HUES64 (cell line): ENCODE measurements at regions not wholly inside any gene's neighbourhood (a gene's known extent, or its start where the extent isn't known, plus 50 kb on each side); places are given as distances from the start of the nearest gene placed in this dataset.

Experiments
- H3K27ac ChIP-seq: 2 replicates; pipeline ENCODE4 v1.7.0; 2013; ENCODE audit warnings: low read depth, low read length, inconsistent platforms
- H3K27me3 ChIP-seq: 2 replicates; pipeline ENCODE4 v1.6.1; 2013; ENCODE audit warnings: mild to moderate bottlenecking, low read length; ENCODE audit not compliant: insufficient read depth
- H3K36me3 ChIP-seq: 2 replicates; pipeline ENCODE4 v1.6.1; 2013; ENCODE audit warnings: mild to moderate bottlenecking, low read length; ENCODE audit not compliant: insufficient read depth
- H3K4me1 ChIP-seq: 2 replicates; pipeline ENCODE4 v1.6.1; 2013; ENCODE audit warnings: mild to moderate bottlenecking, low read length, moderate library complexity; ENCODE audit not compliant: insufficient read depth
- H3K4me3 ChIP-seq: 2 replicates; pipeline ENCODE4 v1.5.1; 2013; ENCODE audit warnings: mild to moderate bottlenecking, low read length, moderate library complexity
- H3K9ac ChIP-seq: 2 replicates; pipeline ENCODE4 v1.6.1; 2013; ENCODE audit warnings: mild to moderate bottlenecking, low read depth, low read length
- H3K9me3 ChIP-seq: 2 replicates; pipeline ENCODE4 v1.6.1; 2013; ENCODE audit warnings: low read depth, low read length; ENCODE audit not compliant: insufficient read depth
- WGBS: fragments of 150-250, 120-280 bp; methylation state at CpG from one replicate; pipeline ENCODE4 v1.1.7; 2013; ENCODE audit warnings: missing lambda C conversion rate; 5-methylcytosine and 5-hydroxymethylcytosine counted together

DNA sequence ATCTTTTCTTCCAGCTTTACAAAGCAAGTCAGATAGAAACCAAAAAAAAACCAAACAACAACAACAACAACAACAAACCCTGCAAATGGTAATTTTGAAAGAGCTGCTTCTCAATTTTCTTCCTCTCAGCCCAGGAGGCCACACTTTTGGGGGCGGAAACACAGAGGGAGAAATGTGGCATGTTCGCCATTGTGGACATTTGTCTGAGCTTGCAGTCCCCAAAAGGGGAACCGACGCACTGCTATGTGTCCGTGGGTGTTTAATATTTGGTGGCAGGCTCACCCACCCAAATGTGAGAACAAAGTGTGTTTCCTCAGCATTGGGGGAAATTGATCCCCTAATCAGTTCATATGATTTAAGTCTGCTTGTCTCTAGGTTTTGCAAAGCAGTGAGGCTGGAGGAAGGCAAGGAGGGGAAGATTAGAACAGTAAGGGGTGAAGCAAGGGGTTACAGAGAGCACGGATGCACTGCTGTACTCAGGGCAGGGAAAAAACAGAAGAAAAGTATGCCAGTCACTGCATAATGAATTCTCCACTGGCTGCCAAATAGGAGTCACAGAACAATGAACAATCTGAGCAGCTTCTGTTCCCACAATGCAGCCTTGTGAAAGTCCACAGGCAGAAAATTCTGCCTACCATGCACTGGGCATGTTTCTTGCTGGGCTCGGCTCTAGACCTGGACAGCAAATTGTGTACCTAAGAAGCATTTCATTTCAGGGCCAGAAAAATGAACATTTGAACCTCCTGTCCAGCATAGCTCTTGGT is 74.7 kb upstream of the GPM6B start:
- Histone ChIP-seq H3K4me1 (peaks cover 25% of the 10 kb centered on the region), H3K27me3 (no peaks in the 10 kb centered on the region), H3K9me3 (no peaks in the 10 kb centered on the region), H3K36me3 (no peaks in the 10 kb centered on the region), H3K4me3 (no peak overlapping the region), H3K27ac (no peak overlapping the region), H3K9ac (no peak overlapping the region)
- WGBS: 91% methylated on average over 7 of the region's 7 CpGs

DNA sequence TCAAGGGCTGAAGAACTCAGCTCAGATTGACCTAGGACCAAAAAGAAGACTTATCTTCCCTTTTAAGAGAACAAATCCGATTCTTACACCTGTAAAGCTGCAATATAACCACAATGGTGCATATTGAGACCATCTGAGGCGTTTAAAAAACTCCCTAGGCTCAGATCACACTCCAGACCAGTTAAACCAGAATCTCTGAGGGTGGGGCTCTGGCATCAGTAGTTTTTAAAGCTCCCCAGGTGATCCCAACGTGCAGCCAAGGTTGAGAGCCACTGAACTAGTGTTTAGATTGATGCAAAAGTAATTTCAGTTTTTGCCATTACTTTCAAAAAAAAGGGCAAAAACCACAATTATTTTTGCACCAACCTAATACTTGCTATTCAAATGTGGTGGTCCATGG is 73.9 kb upstream of the GPM6B start:
- Histone ChIP-seq H3K9ac (no peak overlapping the region), H3K9me3 (no peaks in the 10 kb centered on the region), H3K4me3 (no peak overlapping the region), H3K36me3 (no peaks in the 10 kb centered on the region), H3K27ac (no peak overlapping the region), H3K4me1 (peaks cover 25% of the 10 kb centered on the region), H3K27me3 (no peaks in the 10 kb centered on the region)
- 91% methylated on average over 3 of the region's 3 CpGs for WGBS

DNA sequence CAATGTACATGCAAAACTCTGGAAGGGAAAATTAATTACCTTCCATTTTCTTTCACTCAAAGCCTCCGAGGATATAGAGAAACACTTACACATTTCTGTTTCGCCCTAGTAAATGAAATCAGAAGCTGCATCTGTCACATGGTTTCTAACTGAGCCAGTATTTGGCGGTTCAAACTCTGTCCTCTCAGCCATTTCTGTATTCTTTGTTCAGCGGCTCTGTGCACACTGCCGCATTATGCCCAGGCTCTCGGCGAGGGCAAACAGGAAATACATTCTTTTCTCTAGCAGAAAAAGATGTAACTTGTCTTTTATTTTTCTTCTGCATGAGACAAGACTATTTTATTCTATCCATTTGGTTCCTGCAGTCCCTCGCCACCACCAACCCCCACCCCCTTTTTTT is 71.4 kb upstream of the GPM6B start:
- Histone ChIP-seq H3K4me1 (peaks cover 25% of the 10 kb centered on the region), H3K9ac (no peak overlapping the region), H3K27me3 (no peaks in the 10 kb centered on the region), H3K4me3 (no peak overlapping the region), H3K36me3 (no peaks in the 10 kb centered on the region), H3K9me3 (no peaks in the 10 kb centered on the region), H3K27ac (no peak overlapping the region)
- WGBS: 92% methylated on average over 7 of the region's 8 CpGs

DNA sequence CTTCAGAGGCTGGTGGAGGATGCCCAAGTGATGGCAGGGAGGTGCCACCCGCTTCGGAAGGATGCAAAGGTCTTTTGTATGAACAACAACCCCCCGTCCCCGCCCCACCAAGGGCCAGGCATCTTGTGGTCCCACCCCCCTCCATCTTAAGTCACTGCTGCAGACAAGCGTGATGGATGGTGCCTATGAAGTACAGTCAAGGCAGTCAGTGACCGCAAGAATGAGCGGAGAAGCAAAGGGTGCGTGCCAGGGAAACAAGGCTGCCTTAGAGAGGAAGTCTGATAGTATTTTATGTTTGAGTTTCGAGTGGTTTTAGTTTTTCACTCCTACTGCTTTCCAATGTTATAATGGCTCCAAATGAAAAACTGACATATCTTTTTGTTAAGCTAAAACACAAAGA is 68.7 kb upstream of the GPM6B start:
- Histone ChIP-seq H3K4me1 (peaks cover 15% of the 10 kb centered on the region; the same call in 1 of the 2 replicates), H3K27me3 (no peaks in the 10 kb centered on the region), H3K4me3 (no peak overlapping the region), H3K9me3 (no peaks in the 10 kb centered on the region), H3K36me3 (no peaks in the 10 kb centered on the region), H3K9ac (no peak overlapping the region), H3K27ac (no peak overlapping the region)
- 94% methylated on average over 8 of the region's 9 CpGs for WGBS

DNA sequence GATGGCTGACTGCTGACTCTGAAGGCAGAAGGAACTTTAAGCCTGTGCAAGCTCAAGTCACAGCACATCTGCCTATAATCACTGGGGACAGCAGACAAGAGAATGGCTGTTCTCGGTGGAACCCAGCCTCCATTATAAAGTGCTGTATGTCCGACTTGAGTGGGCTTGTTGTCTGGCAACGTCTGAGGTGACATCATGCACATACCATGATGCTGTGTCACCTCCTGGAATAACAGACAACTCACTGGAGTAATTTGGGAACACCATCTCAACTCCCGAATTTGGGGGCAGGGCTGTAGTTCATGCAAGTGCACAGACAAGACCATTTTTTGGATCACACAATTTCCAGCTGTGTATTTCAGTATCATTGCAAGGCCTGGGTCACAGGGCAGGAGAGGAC is 59.8 kb upstream of the GPM6B start:
- H3K27me3 ChIP-seq: no peaks in the 10 kb centered on the region
- H3K36me3 ChIP-seq: no peaks in the 10 kb centered on the region
- 92% methylated on average over 4 of the region's 4 CpGs for WGBS
- peaks cover 23% of the 10 kb centered on the region for H3K4me1 ChIP-seq
- no peak overlapping the region for H3K9ac ChIP-seq
- no peak overlapping the region for H3K27ac ChIP-seq
- H3K9me3 ChIP-seq: no peaks in the 10 kb centered on the region
- H3K4me3 ChIP-seq: no peak overlapping the region

DNA sequence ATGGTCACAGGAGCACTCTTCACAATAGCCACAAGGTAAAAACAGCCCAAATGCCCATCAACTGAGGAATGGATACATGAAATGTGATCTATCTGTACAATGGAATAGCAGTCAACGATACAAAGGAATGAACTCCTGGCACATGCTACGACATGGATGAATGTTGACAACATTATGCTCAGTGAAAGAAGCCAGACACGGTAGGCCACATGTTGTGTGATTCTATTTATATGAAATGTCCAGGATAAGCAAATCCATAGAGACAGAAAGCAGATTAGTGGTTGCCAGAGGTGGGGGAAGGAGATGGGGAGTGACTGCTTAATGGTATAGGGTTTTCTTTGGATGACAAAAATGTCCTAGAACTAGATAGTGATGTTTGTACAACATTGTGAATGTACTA is 58.7 kb upstream of the GPM6B start:
- Histone ChIP-seq H3K9me3 (no peaks in the 10 kb centered on the region), H3K27me3 (no peaks in the 10 kb centered on the region)

DNA sequence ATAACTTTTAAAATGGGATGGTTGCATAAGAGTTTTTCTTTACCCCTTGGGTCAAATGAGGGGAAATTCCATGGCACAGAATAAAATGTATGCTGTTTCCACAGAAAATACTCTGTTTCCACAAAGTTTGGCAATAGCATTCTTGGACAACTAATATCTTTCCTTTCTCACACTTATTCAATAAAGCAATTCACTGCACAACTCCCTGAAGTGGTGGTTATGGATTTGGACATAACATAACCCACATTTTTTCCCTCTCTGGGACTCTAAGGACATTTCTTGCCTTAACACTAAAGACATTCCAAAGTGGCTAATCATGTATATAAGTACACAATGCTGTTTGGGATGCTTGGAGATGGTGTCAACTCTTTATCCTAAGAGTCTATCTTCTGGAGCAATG is 51.7 kb upstream of the GPM6B start:
- Histone ChIP-seq H3K9me3 (no peaks in the 10 kb centered on the region), H3K9ac (no peak overlapping the region), H3K4me3 (no peak overlapping the region), H3K36me3 (no peaks in the 10 kb centered on the region), H3K4me1 (no peaks in the 10 kb centered on the region; the same call in 1 of the 2 replicates), H3K27ac (no peak overlapping the region), H3K27me3 (no peaks in the 10 kb centered on the region)

More for the DNA sequence above, 58.7 kb upstream of the GPM6B start:
- Histone ChIP-seq H3K4me3 (no peak overlapping the region), H3K27ac (no peak overlapping the region), H3K9ac (no peak overlapping the region), H3K36me3 (no peaks in the 10 kb centered on the region), H3K4me1 (peaks cover 23% of the 10 kb centered on the region)
- 96% methylated on average over 3 of the region's 3 CpGs for whole genome bisulfite sequencing
